ENCODE measurements at regions not wholly inside any gene's neighbourhood (a gene's known extent, or its start where the extent isn't known, plus 50 kb on each side); places are given as distances from the start of the nearest gene placed in this dataset.

GRCh38 chr3:17990390-17990789 lies 248.0 kb upstream of the TBC1D5 start:
- DNase-seq (ENCODE audit: low read depth in 2 of 2): no peak

GRCh38 chr3:17986348-17986816 lies 244.0 kb upstream of the TBC1D5 start:
- DNase-seq (ENCODE audit: low read depth in 2 of 2): no peak

- DNase-seq (ENCODE audit: low read depth in 2 of 2): no peak
Observed at GRCh38 chr3:17985658-17986347, 243.4 kb upstream of the TBC1D5 start.

GRCh38 chr3:17983106-17983505 lies 240.7 kb upstream of the TBC1D5 start:
- DNase-seq (ENCODE audit: low read depth in 2 of 2): no peak

- no peak for DNase-seq (ENCODE audit: low read depth in 2 of 2)
Observed at GRCh38 chr3:17982211-17982880, 239.9 kb upstream of the TBC1D5 start.

- DNase-seq (ENCODE audit: low read depth in 2 of 2): no peak
Observed at GRCh38 chr3:17980863-17981262, 238.4 kb upstream of the TBC1D5 start.

GRCh38 chr3:17979911-17980310 lies 237.5 kb upstream of the TBC1D5 start:
- no peak for DNase-seq (ENCODE audit: low read depth in 2 of 2)

- no peak for DNase-seq (ENCODE audit: low read depth in 2 of 2)
Observed at GRCh38 chr3:17979252-17979651, 236.8 kb upstream of the TBC1D5 start.

- no peak for DNase-seq (ENCODE audit: low read depth in 2 of 2)
Observed at GRCh38 chr3:17974206-17974841, 231.9 kb upstream of the TBC1D5 start.

GRCh38 chr3:17972959-17973906 lies 230.8 kb upstream of the TBC1D5 start:
- no peak for DNase-seq (ENCODE audit: low read depth in 2 of 2)

- no peak for DNase-seq (ENCODE audit: low read depth in 2 of 2)
Observed at GRCh38 chr3:17972476-17972875, 230.0 kb upstream of the TBC1D5 start.

GRCh38 chr3:17972030-17972429 lies 229.6 kb upstream of the TBC1D5 start:
- DNase-seq (ENCODE audit: low read depth in 2 of 2): no peak

- no peak for DNase-seq (ENCODE audit: low read depth in 2 of 2)
Observed at GRCh38 chr3:17969985-17970568, 227.6 kb upstream of the TBC1D5 start.

- no peak for DNase-seq (ENCODE audit: low read depth in 2 of 2)
Observed at GRCh38 chr3:17969244-17969643, 226.8 kb upstream of the TBC1D5 start.

- no peak for DNase-seq (ENCODE audit: low read depth in 2 of 2)
Observed at GRCh38 chr3:17967953-17968607, 225.6 kb upstream of the TBC1D5 start.

- no peak for DNase-seq (ENCODE audit: low read depth in 2 of 2)
Observed at GRCh38 chr3:17967111-17967510, 224.7 kb upstream of the TBC1D5 start.

- DNase-seq (ENCODE audit: low read depth in 2 of 2): no peak
Observed at GRCh38 chr3:17965331-17965730, 222.9 kb upstream of the TBC1D5 start.

GRCh38 chr3:17964108-17964507 lies 221.7 kb upstream of the TBC1D5 start:
- no peak for DNase-seq (ENCODE audit: low read depth in 2 of 2)

- DNase-seq (ENCODE audit: low read depth in 2 of 2): no peak
Observed at GRCh38 chr3:17955411-17955810, 213.0 kb upstream of the TBC1D5 start.

- no peak for DNase-seq (ENCODE audit: low read depth in 2 of 2)
Observed at GRCh38 chr3:17954801-17955200, 212.4 kb upstream of the TBC1D5 start.

- no peak for DNase-seq (ENCODE audit: low read depth in 2 of 2)
Observed at GRCh38 chr3:17951241-17951640, 208.8 kb upstream of the TBC1D5 start.

Measured in fibroblast of skin of left quadriceps (primary cell).